ENCODE measurements at regions not wholly inside any gene's neighbourhood (a gene's known extent, or its start where the extent isn't known, plus 50 kb on each side); places are given as distances from the start of the nearest gene placed in this dataset.

DNA sequence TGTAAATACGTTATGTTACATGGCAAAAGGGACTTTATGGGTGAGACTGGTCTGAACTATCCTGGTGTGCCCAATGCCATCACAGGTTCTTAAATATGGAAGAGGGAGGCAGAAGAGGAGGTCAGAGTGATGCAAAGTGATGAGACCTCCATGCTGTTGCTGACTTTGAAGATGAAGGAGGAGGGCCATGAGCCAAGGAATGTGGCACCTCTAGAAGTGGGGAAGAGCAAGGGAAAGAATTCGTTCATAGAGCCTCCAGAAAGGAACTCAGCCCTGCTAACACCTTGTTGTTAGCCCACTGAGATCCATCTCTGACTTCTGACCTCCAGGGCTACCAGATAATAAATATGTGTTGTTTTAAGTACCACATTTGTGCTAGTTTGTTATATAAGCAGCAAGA, 462.0 kb downstream of the RPS6KC1 start:
- TF ChIP-seq, protein P1, sequence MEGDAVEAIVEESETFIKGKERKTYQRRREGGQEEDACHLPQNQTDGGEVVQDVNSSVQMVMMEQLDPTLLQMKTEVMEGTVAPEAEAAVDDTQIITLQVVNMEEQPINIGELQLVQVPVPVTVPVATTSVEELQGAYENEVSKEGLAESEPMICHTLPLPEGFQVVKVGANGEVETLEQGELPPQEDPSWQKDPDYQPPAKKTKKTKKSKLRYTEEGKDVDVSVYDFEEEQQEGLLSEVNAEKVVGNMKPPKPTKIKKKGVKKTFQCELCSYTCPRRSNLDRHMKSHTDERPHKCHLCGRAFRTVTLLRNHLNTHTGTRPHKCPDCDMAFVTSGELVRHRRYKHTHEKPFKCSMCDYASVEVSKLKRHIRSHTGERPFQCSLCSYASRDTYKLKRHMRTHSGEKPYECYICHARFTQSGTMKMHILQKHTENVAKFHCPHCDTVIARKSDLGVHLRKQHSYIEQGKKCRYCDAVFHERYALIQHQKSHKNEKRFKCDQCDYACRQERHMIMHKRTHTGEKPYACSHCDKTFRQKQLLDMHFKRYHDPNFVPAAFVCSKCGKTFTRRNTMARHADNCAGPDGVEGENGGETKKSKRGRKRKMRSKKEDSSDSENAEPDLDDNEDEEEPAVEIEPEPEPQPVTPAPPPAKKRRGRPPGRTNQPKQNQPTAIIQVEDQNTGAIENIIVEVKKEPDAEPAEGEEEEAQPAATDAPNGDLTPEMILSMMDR (optimal IDR thresholded peaks at IDR 0.05 in 1 of 3, IDR thresholded peaks at IDR 0.05 in 1 of 3, conservative IDR thresholded peaks at IDR 0.05 in 1 of 3; ENCODE audit: extremely low read depth in 1 of 3, insufficient read depth in 2 of 3, low read length in 3 of 3) = no peak
- no peak for TF ChIP-seq EZH2 (IDR thresholded peaks at IDR 0.05; ENCODE audit: low read length)
